HG03064 (cell line): ENCODE measurements at regions not wholly inside any gene's neighbourhood (a gene's known extent, or its start where the extent isn't known, plus 50 kb on each side); places are given as distances from the start of the nearest gene placed in this dataset.

Source experiments
- ATAC-seq: cut with Tn5 transposase; IDR thresholded peaks from one replicate; pipeline ENCODE4 v1.9.1; 2021; ENCODE audit warnings: low read depth; ENCODE audit not compliant: unreplicated experiment

- no peak for ATAC-seq
These were observed 600.9 kb downstream of the SI start for GRCh38 chr3:164477403-164477802.

GRCh38 chr3:164476631-164477030 is 601.7 kb downstream of the SI start:
- no peak for ATAC-seq

GRCh38 chr3:164470471-164470870 is 607.8 kb downstream of the SI start:
- ATAC-seq, result no peak

GRCh38 chr3:164468055-164468454 is 610.2 kb downstream of the SI start:
- no peak for ATAC-seq

GRCh38 chr3:164467007-164467406 is 611.3 kb downstream of the SI start:
- ATAC-seq, result no peak

GRCh38 chr3:164465172-164465571 is 613.1 kb downstream of the SI start:
- no peak for ATAC-seq

- ATAC-seq, result no peak
These were observed 617.4 kb downstream of the SI start for GRCh38 chr3:164460851-164461250.

GRCh38 chr3:164459521-164460151 is 618.7 kb downstream of the SI start:
- ATAC-seq, result no peak

- ATAC-seq, result no peak
These were observed 619.3 kb downstream of the SI start for GRCh38 chr3:164458986-164459385.

GRCh38 chr3:164453714-164454113 is 624.6 kb downstream of the SI start:
- ATAC-seq, result no peak

- no peak for ATAC-seq
These were observed 625.6 kb downstream of the SI start for GRCh38 chr3:164452707-164453106.

GRCh38 chr3:164451072-164451910 is 627.0 kb downstream of the SI start:
- ATAC-seq, result no peak

GRCh38 chr3:164450276-164450905 is 627.9 kb downstream of the SI start:
- ATAC-seq, result no peak

- no peak for ATAC-seq
These were observed 659.1 kb downstream of the SI start for GRCh38 chr3:164419220-164419619.

GRCh38 chr3:164418414-164418813 is 659.9 kb downstream of the SI start:
- ATAC-seq, result no peak

GRCh38 chr3:164417955-164418354 is 660.3 kb downstream of the SI start:
- no peak for ATAC-seq

GRCh38 chr3:164416491-164417222 is 661.6 kb downstream of the SI start:
- ATAC-seq, result no peak

- ATAC-seq, result no peak
These were observed 670.0 kb downstream of the SI start for GRCh38 chr3:164408326-164408725.

- ATAC-seq, result no peak
These were observed 671.2 kb downstream of the SI start for GRCh38 chr3:164407111-164407510.

- ATAC-seq, result no peak
These were observed 672.0 kb downstream of the SI start for GRCh38 chr3:164406281-164406680.

GRCh38 chr3:164401923-164402322 is 676.4 kb downstream of the SI start:
- ATAC-seq, result no peak
